ENCODE measurements at regions not wholly inside any gene's neighbourhood (a gene's known extent, or its start where the extent isn't known, plus 50 kb on each side); places are given as distances from the start of the nearest gene placed in this dataset.
"Not testable (repeated sequence)": the region's sequence is repeated elsewhere in the genome, so short reads cannot be mapped to it uniquely, and the experiment has no call there.

- ATAC-seq (ENCODE audit: low read depth): no peak
- POLR2A ChIA-PET: no interaction called here
Measured at GRCh38 chr21:35201799-35202198, 152.7 kb upstream of the RUNX1 start.

DNA sequence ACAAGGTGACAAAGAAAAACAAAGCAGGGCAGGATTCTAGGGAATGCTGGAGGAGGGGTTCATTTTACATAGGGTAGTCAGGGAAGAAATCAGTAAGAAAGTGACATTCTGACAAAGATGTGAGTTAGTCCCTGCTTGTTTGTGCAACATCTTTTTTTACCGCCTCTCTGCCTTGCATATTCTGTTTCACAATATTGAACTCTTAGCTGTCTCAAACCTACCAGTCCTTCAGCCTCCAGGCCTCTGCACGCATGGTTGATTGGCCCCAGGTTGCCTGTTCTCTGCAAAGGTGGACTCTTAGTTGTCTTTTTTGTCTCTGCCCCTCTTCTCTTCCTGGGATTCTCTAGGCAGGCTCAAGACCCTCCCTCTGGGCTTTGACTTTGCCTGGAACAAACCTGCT lies 152.2 kb upstream of the RUNX1 start:
- peaks cover 6% of the 10 kb centered on the region for H3K9me3 Mint-ChIP-seq
- DNase-seq: no peak
- peaks cover 2% of the 10 kb centered on the region for H3K27me3 Mint-ChIP-seq
- H3K36me3 Mint-ChIP-seq: no peaks in the 10 kb centered on the region
- peaks cover 17% of the 10 kb centered on the region for H3K4me1 Mint-ChIP-seq
- no peak overlapping the region for H3K4me3 Mint-ChIP-seq
- H3K27ac Mint-ChIP-seq: no peak overlapping the region
- no peak for ATAC-seq (ENCODE audit: low read depth)
- POLR2A ChIA-PET: no interaction called here

More at GRCh38 chr21:35201799-35202198, 152.7 kb upstream of the RUNX1 start:
- Mint-ChIP-seq H3K4me1 (peaks cover 17% of the 10 kb centered on the region), H3K27me3 (peaks cover 2% of the 10 kb centered on the region), H3K27ac (no peak overlapping the region), H3K4me3 (no peak overlapping the region), H3K36me3 (no peaks in the 10 kb centered on the region), H3K9me3 (peaks cover 8% of the 10 kb centered on the region)
- DNase-seq: no peak

DNA sequence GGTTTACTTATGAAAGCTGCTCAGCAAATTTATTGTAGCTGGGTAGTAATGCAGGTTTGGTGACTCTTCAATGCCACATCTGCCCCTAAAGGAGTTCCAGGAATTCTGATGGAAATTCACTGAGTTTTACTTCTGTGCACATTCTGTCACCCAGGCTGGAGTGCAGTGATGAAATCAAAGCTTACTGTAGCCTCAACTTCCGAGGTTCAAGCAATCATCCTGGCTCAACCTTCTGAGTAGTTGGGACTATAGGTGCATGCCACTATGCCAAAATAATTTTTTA lies 150.6 kb upstream of the RUNX1 start:
- Mint-ChIP-seq H3K4me1 (peaks cover 6% of the 10 kb centered on the region), H3K36me3 (no peaks in the 10 kb centered on the region), H3K27ac (no peak overlapping the region), H3K27me3 (peaks cover 2% of the 10 kb centered on the region), H3K9me3 (peaks cover 10% of the 10 kb centered on the region), H3K4me3 (no peak overlapping the region)
- DNase-seq (no peak), ATAC-seq (ENCODE audit: low read depth) (no peak)
- POLR2A ChIA-PET: no interaction called here

DNA sequence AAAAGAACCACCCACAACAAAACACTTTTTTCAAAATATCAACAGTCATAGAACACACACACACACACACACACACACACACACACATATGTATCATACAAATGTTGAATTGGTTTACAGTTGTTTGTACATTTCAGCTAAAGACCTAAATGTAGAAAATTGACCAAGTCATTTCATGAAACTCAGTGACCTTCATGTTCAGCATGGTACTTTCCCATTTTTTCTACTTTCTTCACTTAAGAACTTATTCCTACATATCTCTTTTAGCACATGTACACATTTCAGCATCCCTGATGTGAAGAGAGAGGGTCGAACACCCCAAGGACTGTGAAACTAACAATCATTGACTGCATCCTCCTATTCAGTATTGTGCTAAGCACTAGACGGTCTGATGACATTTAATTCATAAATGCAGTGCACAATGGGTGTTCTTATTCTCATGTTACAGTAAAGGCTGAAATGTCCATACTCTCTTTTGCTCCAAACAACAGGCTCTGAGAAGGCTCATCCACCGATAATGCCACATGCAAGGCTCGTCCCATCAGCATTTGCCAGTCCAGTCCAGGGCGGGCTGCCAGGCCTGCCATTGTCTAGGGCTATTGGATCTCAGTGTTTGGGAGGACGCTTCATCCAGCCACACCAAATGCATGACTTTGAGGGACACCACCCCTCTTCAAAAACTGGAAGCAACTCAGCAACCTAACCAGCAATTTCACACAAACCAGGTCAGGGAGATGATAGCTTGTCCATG lies 150.1 kb upstream of the RUNX1 start:
- ATAC-seq (ENCODE audit: low read depth): no peak
- Mint-ChIP-seq H3K36me3 (no peaks in the 10 kb centered on the region), H3K4me1 (peaks cover 4% of the 10 kb centered on the region), H3K9me3 (peaks cover 10% of the 10 kb centered on the region), H3K27ac (no peak overlapping the region), H3K4me3 (no peak overlapping the region), H3K27me3 (peaks cover 2% of the 10 kb centered on the region)
- POLR2A ChIA-PET: no interaction called here
- no peak for DNase-seq

- Mint-ChIP-seq H3K27ac (no peak overlapping the region), H3K4me3 (no peak overlapping the region), H3K4me1 (peaks cover 4% of the 10 kb centered on the region), H3K36me3 (no peaks in the 10 kb centered on the region), H3K9me3 (peaks cover 10% of the 10 kb centered on the region), H3K27me3 (peaks cover 2% of the 10 kb centered on the region)
- no peak for ATAC-seq (ENCODE audit: low read depth)
- DNase-seq: no peak
- POLR2A ChIA-PET: no interaction called here
Measured at GRCh38 chr21:35198565-35198964, 149.5 kb upstream of the RUNX1 start.

GRCh38 chr21:35197992-35198431 lies 148.9 kb upstream of the RUNX1 start:
- no peaks in the 10 kb centered on the region for H3K36me3 Mint-ChIP-seq
- no peak overlapping the region for H3K27ac Mint-ChIP-seq
- peaks cover 4% of the 10 kb centered on the region for H3K27me3 Mint-ChIP-seq
- ATAC-seq (ENCODE audit: low read depth): no peak
- H3K4me3 Mint-ChIP-seq: no peak overlapping the region
- peaks cover 10% of the 10 kb centered on the region for H3K9me3 Mint-ChIP-seq
- POLR2A ChIA-PET: no interaction called here
- peaks cover 4% of the 10 kb centered on the region for H3K4me1 Mint-ChIP-seq
- no peak for DNase-seq

- H3K27me3 Mint-ChIP-seq: peaks cover 7% of the 10 kb centered on the region
- no peak overlapping the region for H3K4me3 Mint-ChIP-seq
- no peak overlapping the region for H3K27ac Mint-ChIP-seq
- peaks cover 4% of the 10 kb centered on the region for H3K4me1 Mint-ChIP-seq
- no peak for DNase-seq
- ATAC-seq (ENCODE audit: low read depth): no peak
- POLR2A ChIA-PET: no interaction called here
- no peaks in the 10 kb centered on the region for H3K36me3 Mint-ChIP-seq
- peaks cover 12% of the 10 kb centered on the region for H3K9me3 Mint-ChIP-seq
Measured at GRCh38 chr21:35197191-35197590, 148.1 kb upstream of the RUNX1 start.

GRCh38 chr21:35196128-35196527 lies 147.0 kb upstream of the RUNX1 start:
- Mint-ChIP-seq H3K27me3 (peaks cover 5% of the 10 kb centered on the region), H3K4me1 (peaks cover 4% of the 10 kb centered on the region), H3K4me3 (no peak overlapping the region), H3K27ac (no peak overlapping the region), H3K9me3 (peaks cover 12% of the 10 kb centered on the region), H3K36me3 (no peaks in the 10 kb centered on the region)
- ATAC-seq (ENCODE audit: low read depth): no peak
- no peak for DNase-seq
- POLR2A ChIA-PET: no interaction called here

- Mint-ChIP-seq H3K27me3 (peaks cover 8% of the 10 kb centered on the region), H3K4me3 (no peak overlapping the region), H3K4me1 (peaks cover 4% of the 10 kb centered on the region), H3K27ac (no peak overlapping the region), H3K36me3 (no peaks in the 10 kb centered on the region), H3K9me3 (peaks cover 11% of the 10 kb centered on the region)
- ATAC-seq (ENCODE audit: low read depth) (no peak), DNase-seq (no peak)
- POLR2A ChIA-PET: no interaction called here
Measured at GRCh38 chr21:35195232-35195631, 146.1 kb upstream of the RUNX1 start.

GRCh38 chr21:35191754-35192153 lies 142.7 kb upstream of the RUNX1 start:
- H3K4me3 Mint-ChIP-seq: no peak overlapping the region
- peaks cover 6% of the 10 kb centered on the region for H3K9me3 Mint-ChIP-seq
- H3K4me1 Mint-ChIP-seq: no peaks in the 10 kb centered on the region
- H3K36me3 Mint-ChIP-seq: no peaks in the 10 kb centered on the region
- ATAC-seq (ENCODE audit: low read depth) (no peak), DNase-seq (no peak)
- POLR2A ChIA-PET: interaction anchor here (0.6 kb wide), 1 partner anchor 249 kb away, joined by 3 read pairs; no protein-coding TSS in a partner anchor
- H3K27ac Mint-ChIP-seq: no peak overlapping the region
- H3K27me3 Mint-ChIP-seq: peaks cover 8% of the 10 kb centered on the region

GRCh38 chr21:35191128-35191527 lies 142.0 kb upstream of the RUNX1 start:
- no peaks in the 10 kb centered on the region for H3K4me1 Mint-ChIP-seq
- H3K27ac Mint-ChIP-seq: no peak overlapping the region
- no peak overlapping the region for H3K4me3 Mint-ChIP-seq
- peaks cover 8% of the 10 kb centered on the region for H3K27me3 Mint-ChIP-seq
- peaks cover 4% of the 10 kb centered on the region for H3K9me3 Mint-ChIP-seq
- ATAC-seq (ENCODE audit: low read depth) (no peak), DNase-seq (no peak)
- no peaks in the 10 kb centered on the region for H3K36me3 Mint-ChIP-seq
- POLR2A ChIA-PET: interaction anchor here (0.6 kb wide), 1 partner anchor 250 kb away, joined by 3 read pairs; no protein-coding TSS in a partner anchor

DNA sequence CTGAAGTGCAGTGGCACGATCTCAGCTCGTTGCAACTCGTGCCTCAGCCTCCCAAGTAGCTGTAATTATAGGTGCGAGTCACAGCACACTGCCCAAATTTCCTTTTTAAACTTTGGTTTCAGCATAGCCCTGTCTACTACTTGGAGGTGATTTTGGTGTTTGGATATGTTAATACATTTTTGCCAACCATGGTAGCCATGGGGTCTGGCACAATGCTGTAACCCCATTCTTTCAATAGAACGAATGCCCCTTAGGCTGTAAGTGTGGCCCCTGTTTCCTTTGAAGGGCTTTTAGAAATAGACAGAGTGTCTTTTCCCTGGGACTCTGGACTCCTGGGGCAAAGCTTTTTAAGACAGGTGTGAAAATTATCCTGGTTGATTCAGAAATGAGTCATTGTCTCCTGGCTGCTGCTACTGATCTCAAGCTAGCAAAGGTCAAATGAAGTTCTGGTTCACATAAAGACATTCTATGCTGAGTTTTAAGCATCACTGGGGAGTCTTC lies 141.1 kb upstream of the RUNX1 start:
- ATAC-seq (ENCODE audit: low read depth): no peak
- no peak for DNase-seq
- peaks cover 3% of the 10 kb centered on the region for H3K9me3 Mint-ChIP-seq
- peaks cover 8% of the 10 kb centered on the region for H3K27me3 Mint-ChIP-seq
- H3K4me3 Mint-ChIP-seq: no peak overlapping the region
- POLR2A ChIA-PET: no interaction called here
- no peaks in the 10 kb centered on the region for H3K36me3 Mint-ChIP-seq
- H3K27ac Mint-ChIP-seq: no peak overlapping the region
- no peaks in the 10 kb centered on the region for H3K4me1 Mint-ChIP-seq

DNA sequence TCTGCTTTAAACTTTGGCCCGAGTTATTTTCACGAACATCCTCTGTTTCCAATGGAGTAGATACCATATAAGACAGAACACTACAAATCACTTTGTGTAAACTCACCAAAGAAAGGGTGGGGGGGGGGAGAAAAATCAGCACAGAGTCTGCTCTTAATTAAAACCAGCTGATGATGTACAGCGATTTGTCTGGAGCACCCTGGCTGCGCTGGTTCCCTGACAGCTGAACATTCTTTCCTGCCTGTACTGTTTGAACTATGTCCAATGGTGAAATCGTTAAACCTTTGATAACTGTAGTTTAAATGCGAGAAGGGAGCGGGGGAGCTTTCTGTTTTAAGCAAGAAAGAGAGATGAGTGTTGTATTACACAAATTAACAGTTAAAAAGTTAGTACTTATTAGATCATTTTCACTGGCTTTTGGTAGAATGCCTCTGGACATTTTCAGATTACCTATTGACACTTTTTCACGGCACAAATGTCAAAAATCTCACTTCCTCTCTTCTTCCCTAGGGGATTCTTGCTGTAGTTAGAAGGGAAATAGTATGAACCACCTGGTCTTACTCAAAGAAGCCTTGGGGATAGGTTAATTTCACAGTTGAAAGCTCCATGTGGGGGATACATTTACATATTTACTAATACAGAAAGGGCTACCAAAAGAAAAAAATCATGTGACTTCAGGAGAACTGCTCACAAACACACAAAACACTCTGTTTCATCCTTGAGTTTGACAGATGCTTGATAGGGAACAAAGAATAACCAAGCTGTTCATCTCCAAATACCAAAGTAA lies 140.2 kb upstream of the RUNX1 start:
- no peak for DNase-seq
- no peak for ATAC-seq (ENCODE audit: low read depth)
- POLR2A ChIA-PET: no interaction called here
- H3K4me3 Mint-ChIP-seq: no peak overlapping the region
- H3K27me3 Mint-ChIP-seq: peaks cover 8% of the 10 kb centered on the region
- peaks cover 5% of the 10 kb centered on the region for H3K9me3 Mint-ChIP-seq
- no peak overlapping the region for H3K27ac Mint-ChIP-seq
- H3K36me3 Mint-ChIP-seq: peaks cover 2% of the 10 kb centered on the region
- H3K4me1 Mint-ChIP-seq: no peaks in the 10 kb centered on the region

DNA sequence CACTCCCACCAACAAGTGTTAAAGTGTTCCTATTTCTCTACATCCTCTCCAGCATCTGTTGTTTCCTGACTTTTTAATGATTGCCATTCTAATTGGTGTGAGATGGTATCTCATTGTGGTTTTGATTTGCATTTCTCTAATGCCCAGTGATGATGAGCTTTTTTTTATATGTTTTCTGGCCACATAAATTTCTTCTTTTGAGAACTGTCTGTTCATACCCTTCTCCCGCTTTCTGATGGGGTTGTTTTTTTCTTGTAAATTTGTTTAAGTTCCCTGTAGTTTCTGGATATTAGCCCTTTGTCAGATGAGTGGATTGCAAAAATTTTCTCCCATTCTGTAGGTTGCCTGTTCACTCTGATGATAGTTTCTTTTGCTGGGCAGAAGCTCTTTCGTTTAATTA lies 134.3 kb upstream of the RUNX1 start:
- H3K4me1 Mint-ChIP-seq; DNase-seq; H3K36me3 Mint-ChIP-seq; H3K9me3 Mint-ChIP-seq; H3K4me3 Mint-ChIP-seq; H3K27ac Mint-ChIP-seq; ATAC-seq (ENCODE audit: low read depth); H3K27me3 Mint-ChIP-seq; POLR2A ChIA-PET: not testable (repeated sequence)
